ENCODE measurements at regions not wholly inside any gene's neighbourhood (a gene's known extent, or its start where the extent isn't known, plus 50 kb on each side); places are given as distances from the start of the nearest gene placed in this dataset.
A peak's percentile ranks its signal among the peaks of the same experiment; 100 is the strongest.

- TF ChIP-seq RAD21 (IDR thresholded peaks at IDR 0.05; ENCODE audit: low read depth) (no peak), FOXM1 (IDR thresholded peaks at IDR 0.05; ENCODE audit: borderline replicate concordance, low read depth) (peak; percentile 61; the same call in 1 of the 2 replicates), CEBPB (IDR thresholded peaks at IDR 0.05) (no peak), TAF1 (IDR thresholded peaks at IDR 0.05; ENCODE audit: low read depth) (no peak; the same call in 1 of the 2 replicates), YY1 (IDR thresholded peaks at IDR 0.05; ENCODE audit: low read depth) (no peak), EGR1 (IDR thresholded peaks at IDR 0.05) (no peak), REST (IDR thresholded peaks at IDR 0.05; ENCODE audit: low read depth) (no peak), NFIC (IDR thresholded peaks at IDR 0.05) (peak; percentile 89), USF1 (IDR thresholded peaks at IDR 0.05) (no peak), TEAD4 (IDR thresholded peaks at IDR 0.05) (peak; percentile 79), ZBTB7A (IDR thresholded peaks at IDR 0.05; ENCODE audit: low read depth) (no peak), MAX (IDR thresholded peaks at IDR 0.05) (peak; percentile 21; the same call in 1 of the 2 replicates), EP300 (IDR thresholded peaks at IDR 0.05; ENCODE audit: borderline replicate concordance) (peak; percentile 86; the same call in 1 of the 2 replicates), TCF12 (IDR thresholded peaks at IDR 0.05; ENCODE audit: low read depth) (peak; percentile 79), CREB1 (IDR thresholded peaks at IDR 0.05; ENCODE audit: low read depth) (no peak)
These were observed 1240.5 kb downstream of the UQCRFS1 start for GRCh38 chr19:27972291-27973040.

GRCh38 chr19:27971869-27972268 lies 1241.1 kb downstream of the UQCRFS1 start:
- TF ChIP-seq FOXM1 (IDR thresholded peaks at IDR 0.05; ENCODE audit: borderline replicate concordance, low read depth) (no peak), RAD21 (IDR thresholded peaks at IDR 0.05; ENCODE audit: low read depth) (no peak), MAX (IDR thresholded peaks at IDR 0.05) (no peak)

- TF ChIP-seq CREB1 (IDR thresholded peaks at IDR 0.05; ENCODE audit: low read depth) (no peak), ZBTB7A (IDR thresholded peaks at IDR 0.05; ENCODE audit: low read depth) (no peak), CEBPB (IDR thresholded peaks at IDR 0.05) (0 out of 2 replicates have a peak, but pooled peaks have one; percentile 49), REST (IDR thresholded peaks at IDR 0.05; ENCODE audit: low read depth) (no peak), MAX (IDR thresholded peaks at IDR 0.05) (no peak; the same call in none of the 2 replicates), TCF12 (IDR thresholded peaks at IDR 0.05; ENCODE audit: low read depth) (peak; percentile 95), TAF1 (IDR thresholded peaks at IDR 0.05; ENCODE audit: low read depth) (no peak), YY1 (IDR thresholded peaks at IDR 0.05; ENCODE audit: low read depth) (no peak), FOXM1 (IDR thresholded peaks at IDR 0.05; ENCODE audit: borderline replicate concordance, low read depth) (peak; percentile 90), NFIC (IDR thresholded peaks at IDR 0.05) (peak; percentile 81), EGR1 (IDR thresholded peaks at IDR 0.05) (no peak), TEAD4 (IDR thresholded peaks at IDR 0.05) (peak; percentile 96), EP300 (IDR thresholded peaks at IDR 0.05; ENCODE audit: borderline replicate concordance) (peak; percentile 97), USF1 (IDR thresholded peaks at IDR 0.05) (no peak), RAD21 (IDR thresholded peaks at IDR 0.05; ENCODE audit: low read depth) (0 out of 2 replicates have a peak, but pooled peaks have one; percentile 5)
These were observed 1241.9 kb downstream of the UQCRFS1 start for GRCh38 chr19:27971071-27971470.

GRCh38 chr19:27966390-27966816 lies 1246.5 kb downstream of the UQCRFS1 start:
- TF ChIP-seq TCF12 (IDR thresholded peaks at IDR 0.05; ENCODE audit: low read depth) (no peak), USF1 (IDR thresholded peaks at IDR 0.05) (no peak), RAD21 (IDR thresholded peaks at IDR 0.05; ENCODE audit: low read depth) (peak; percentile 68), TEAD4 (IDR thresholded peaks at IDR 0.05) (no peak), ZBTB7A (IDR thresholded peaks at IDR 0.05; ENCODE audit: low read depth) (no peak), FOXM1 (IDR thresholded peaks at IDR 0.05; ENCODE audit: borderline replicate concordance, low read depth) (no peak), EGR1 (IDR thresholded peaks at IDR 0.05) (no peak)

- TF ChIP-seq NFIC (IDR thresholded peaks at IDR 0.05), result peak; percentile 50; the same call in 1 of the 2 replicates
- no peak for TF ChIP-seq TCF12 (IDR thresholded peaks at IDR 0.05; ENCODE audit: low read depth)
These were observed 1248.8 kb downstream of the UQCRFS1 start for GRCh38 chr19:27964185-27964584.

Measured in Ishikawa (cell line).